ENCODE measurements at regions not wholly inside any gene's neighbourhood (a gene's known extent, or its start where the extent isn't known, plus 50 kb on each side); places are given as distances from the start of the nearest gene placed in this dataset.

GRCh38 chr1:232439011-232439410 is 190.9 kb downstream of the SIPA1L2 start:
- H3K4me3 ChIP-seq (ENCODE audit: low read length), result no peak overlapping the region
- H3K27ac ChIP-seq (ENCODE audit: low read depth, low read length), result no peak overlapping the region
- H3K36me3 ChIP-seq (ENCODE audit: control insufficient read depth in 2 of 3, insufficient read depth in 3 of 3, low read length in 3 of 3), result no peaks in the 10 kb centered on the region
- Mint-ChIP-seq H3K27ac (no peak overlapping the region), H3K27me3 (no peaks in the 10 kb centered on the region), H3K36me3 (no peaks in the 10 kb centered on the region), H3K9me3 (no peaks in the 10 kb centered on the region), H3K4me1 (peaks cover 0 to 8% (median 0%) of the 10 kb centered on the region in 7 donors), H3K4me3 (no peak overlapping the region)
- intact Hi-C loops (cut with micrococcal nuclease), result no loop called here
- ChIA-PET POLR2A (no interaction called here), CTCF (no interaction called here)
- no peaks in the 10 kb centered on the region for H3K27me3 ChIP-seq (ENCODE audit: control insufficient read depth in 2 of 2, insufficient read depth in 2 of 2, low read length in 2 of 2)
- DNase-seq (no peak), ATAC-seq (no peak)
- no peaks in the 10 kb centered on the region for H3K4me1 ChIP-seq (ENCODE audit: control insufficient read depth in 2 of 2, insufficient read depth in 2 of 2, low read length in 2 of 2)
- H3K9me3 ChIP-seq (ENCODE audit: control insufficient read depth in 2 of 3, low read length in 3 of 3), result no peaks in the 10 kb centered on the region

GRCh38 chr1:232438476-232438875 is 191.5 kb downstream of the SIPA1L2 start:
- Mint-ChIP-seq H3K27me3 (no peaks in the 10 kb centered on the region), H3K9me3 (no peaks in the 10 kb centered on the region), H3K36me3 (no peaks in the 10 kb centered on the region), H3K4me1 (peaks cover 0 to 8% (median 0%) of the 10 kb centered on the region in 7 donors), H3K27ac (no peak overlapping the region), H3K4me3 (no peak overlapping the region)
- Histone ChIP-seq H3K27me3 (ENCODE audit: control insufficient read depth in 2 of 2, insufficient read depth in 2 of 2, low read length in 2 of 2) (no peaks in the 10 kb centered on the region), H3K27ac (ENCODE audit: low read depth, low read length) (no peak overlapping the region), H3K4me3 (ENCODE audit: low read length) (no peak overlapping the region), H3K4me1 (ENCODE audit: control insufficient read depth in 2 of 2, insufficient read depth in 2 of 2, low read length in 2 of 2) (no peaks in the 10 kb centered on the region), H3K36me3 (ENCODE audit: control insufficient read depth in 2 of 3, insufficient read depth in 3 of 3, low read length in 3 of 3) (no peaks in the 10 kb centered on the region), H3K9me3 (ENCODE audit: control insufficient read depth in 2 of 3, low read length in 3 of 3) (no peaks in the 10 kb centered on the region)
- no peak for ATAC-seq
- CTCF ChIA-PET, result no interaction called here
- intact Hi-C loops (cut with micrococcal nuclease), result no loop called here
- POLR2A ChIA-PET, result no interaction called here
- DNase-seq, result no peak

- peaks cover 0 to 8% (median 0%) of the 10 kb centered on the region in 7 donors for H3K4me1 Mint-ChIP-seq
- Histone ChIP-seq H3K4me3 (ENCODE audit: low read length) (no peak overlapping the region), H3K27me3 (ENCODE audit: control insufficient read depth in 2 of 2, insufficient read depth in 2 of 2, low read length in 2 of 2) (no peaks in the 10 kb centered on the region), H3K4me1 (ENCODE audit: control insufficient read depth in 2 of 2, insufficient read depth in 2 of 2, low read length in 2 of 2) (no peaks in the 10 kb centered on the region), H3K9me3 (ENCODE audit: control insufficient read depth in 2 of 3, low read length in 3 of 3) (no peaks in the 10 kb centered on the region), H3K27ac (ENCODE audit: low read depth, low read length) (no peak overlapping the region), H3K36me3 (ENCODE audit: control insufficient read depth in 2 of 3, insufficient read depth in 3 of 3, low read length in 3 of 3) (no peaks in the 10 kb centered on the region)
- no peaks in the 10 kb centered on the region for H3K27me3 Mint-ChIP-seq
- no peaks in the 10 kb centered on the region for H3K36me3 Mint-ChIP-seq
- H3K27ac Mint-ChIP-seq, result peak overlapping the region in 1 of 9 donors; percentile 11
- no peaks in the 10 kb centered on the region for H3K9me3 Mint-ChIP-seq
- DNase-seq (no peak), ATAC-seq (no peak)
- H3K4me3 Mint-ChIP-seq, result no peak overlapping the region
- intact Hi-C loops (cut with micrococcal nuclease), result no loop called here
- ChIA-PET POLR2A (no interaction called here), CTCF (no interaction called here)
Observed at GRCh38 chr1:232437510-232437909, 192.4 kb downstream of the SIPA1L2 start.

- H3K4me1 ChIP-seq (ENCODE audit: control insufficient read depth in 2 of 2, insufficient read depth in 2 of 2, low read length in 2 of 2), result no peaks in the 10 kb centered on the region
- Mint-ChIP-seq H3K27me3 (peaks cover 0 to 4% (median 0%) of the 10 kb centered on the region in 5 donors), H3K36me3 (no peaks in the 10 kb centered on the region), H3K4me1 (peaks cover 0 to 3% (median 0%) of the 10 kb centered on the region in 7 donors), H3K9me3 (no peaks in the 10 kb centered on the region), H3K27ac (no peak overlapping the region), H3K4me3 (no peak overlapping the region)
- no peak for ATAC-seq
- ChIA-PET POLR2A (no interaction called here), CTCF (no interaction called here)
- H3K27ac ChIP-seq (ENCODE audit: low read depth, low read length), result no peak overlapping the region
- DNase-seq, result no peak
- no peaks in the 10 kb centered on the region for H3K36me3 ChIP-seq (ENCODE audit: control insufficient read depth in 2 of 3, insufficient read depth in 3 of 3, low read length in 3 of 3)
- H3K27me3 ChIP-seq (ENCODE audit: control insufficient read depth in 2 of 2, insufficient read depth in 2 of 2, low read length in 2 of 2), result no peaks in the 10 kb centered on the region
- H3K9me3 ChIP-seq (ENCODE audit: control insufficient read depth in 2 of 3, low read length in 3 of 3), result no peaks in the 10 kb centered on the region
- H3K4me3 ChIP-seq (ENCODE audit: low read length), result no peak overlapping the region
- intact Hi-C loops (cut with micrococcal nuclease), result no loop called here
Observed at GRCh38 chr1:232435729-232436128, 194.2 kb downstream of the SIPA1L2 start.

- peaks cover 0 to 17% (median 0%) of the 10 kb centered on the region in 5 donors for H3K27me3 Mint-ChIP-seq
- no peak overlapping the region for H3K4me3 ChIP-seq (ENCODE audit: low read length)
- intact Hi-C loops (cut with micrococcal nuclease), result no loop called here
- H3K4me1 ChIP-seq (ENCODE audit: control insufficient read depth in 2 of 2, insufficient read depth in 2 of 2, low read length in 2 of 2), result no peaks in the 10 kb centered on the region
- ChIA-PET CTCF (no interaction called here), POLR2A (no interaction called here)
- no peaks in the 10 kb centered on the region for H3K9me3 ChIP-seq (ENCODE audit: control insufficient read depth in 2 of 3, low read length in 3 of 3)
- H3K4me3 Mint-ChIP-seq, result no peak overlapping the region
- no peaks in the 10 kb centered on the region for H3K36me3 ChIP-seq (ENCODE audit: control insufficient read depth in 2 of 3, insufficient read depth in 3 of 3, low read length in 3 of 3)
- no peak for ATAC-seq
- H3K27ac ChIP-seq (ENCODE audit: low read depth, low read length), result no peak overlapping the region
- H3K9me3 Mint-ChIP-seq, result no peaks in the 10 kb centered on the region
- H3K27ac Mint-ChIP-seq, result no peak overlapping the region
- H3K27me3 ChIP-seq (ENCODE audit: control insufficient read depth in 2 of 2, insufficient read depth in 2 of 2, low read length in 2 of 2), result no peaks in the 10 kb centered on the region
- no peaks in the 10 kb centered on the region for H3K4me1 Mint-ChIP-seq
- no peak for DNase-seq
- H3K36me3 Mint-ChIP-seq, result no peaks in the 10 kb centered on the region
Observed at GRCh38 chr1:232432313-232432712, 197.6 kb downstream of the SIPA1L2 start.

- Mint-ChIP-seq H3K4me1 (no peaks in the 10 kb centered on the region), H3K9me3 (no peaks in the 10 kb centered on the region), H3K4me3 (no peak overlapping the region), H3K27me3 (peaks cover 0 to 17% (median 0%) of the 10 kb centered on the region in 5 donors), H3K27ac (no peak overlapping the region), H3K36me3 (no peaks in the 10 kb centered on the region)
- Histone ChIP-seq H3K36me3 (ENCODE audit: control insufficient read depth in 2 of 3, insufficient read depth in 3 of 3, low read length in 3 of 3) (no peaks in the 10 kb centered on the region), H3K27me3 (ENCODE audit: control insufficient read depth in 2 of 2, insufficient read depth in 2 of 2, low read length in 2 of 2) (no peaks in the 10 kb centered on the region), H3K9me3 (ENCODE audit: control insufficient read depth in 2 of 3, low read length in 3 of 3) (no peaks in the 10 kb centered on the region), H3K27ac (ENCODE audit: low read depth, low read length) (no peak overlapping the region), H3K4me3 (ENCODE audit: low read length) (no peak overlapping the region), H3K4me1 (ENCODE audit: control insufficient read depth in 2 of 2, insufficient read depth in 2 of 2, low read length in 2 of 2) (no peaks in the 10 kb centered on the region)
- no peak for ATAC-seq
- CTCF ChIA-PET, result no interaction called here
- intact Hi-C loops (cut with micrococcal nuclease), result no loop called here
- POLR2A ChIA-PET, result no interaction called here
- no peak for DNase-seq
Observed at GRCh38 chr1:232431748-232432147, 198.2 kb downstream of the SIPA1L2 start.

- intact Hi-C loops (cut with micrococcal nuclease), result no loop called here
- Histone ChIP-seq H3K4me1 (ENCODE audit: control insufficient read depth in 2 of 2, insufficient read depth in 2 of 2, low read length in 2 of 2) (no peaks in the 10 kb centered on the region), H3K27ac (ENCODE audit: low read depth, low read length) (no peak overlapping the region), H3K9me3 (ENCODE audit: control insufficient read depth in 2 of 3, low read length in 3 of 3) (no peaks in the 10 kb centered on the region), H3K27me3 (ENCODE audit: control insufficient read depth in 2 of 2, insufficient read depth in 2 of 2, low read length in 2 of 2) (no peaks in the 10 kb centered on the region), H3K36me3 (ENCODE audit: control insufficient read depth in 2 of 3, insufficient read depth in 3 of 3, low read length in 3 of 3) (no peaks in the 10 kb centered on the region), H3K4me3 (ENCODE audit: low read length) (no peak overlapping the region)
- DNase-seq (no peak), ATAC-seq (no peak)
- CTCF ChIA-PET, result no interaction called here
- Mint-ChIP-seq H3K36me3 (no peaks in the 10 kb centered on the region), H3K4me3 (no peak overlapping the region), H3K4me1 (no peaks in the 10 kb centered on the region), H3K27ac (no peak overlapping the region), H3K27me3 (peaks cover 0 to 17% (median 0%) of the 10 kb centered on the region in 5 donors), H3K9me3 (no peaks in the 10 kb centered on the region)
- POLR2A ChIA-PET, result no interaction called here
Observed at GRCh38 chr1:232431326-232431725, 198.6 kb downstream of the SIPA1L2 start.

All from naive thymus-derived CD4-positive, alpha-beta T cell (primary cell).